Stomach (tissue), 4 donors: ENCODE measurements at regions not wholly inside any gene's neighbourhood (a gene's known extent, or its start where the extent isn't known, plus 50 kb on each side); places are given as distances from the start of the nearest gene placed in this dataset.

Experiments used
- POLR2A ChIP-seq, 4 donors: fragments of 450-650 bp; IDR thresholded peaks; one replicate each; pipeline ENCODE4 v1.6.1; 2016; ENCODE audit warnings: antibody characterized with exemption in 4 of 4, control low read depth in 2 of 4, mild to moderate bottlenecking in 1 of 4, moderate library complexity in 1 of 4
- TF ChIP-seq, protein P1 (sequence below), 7 experiments: fragments of 450-650 bp in 4 of 7; fragments of 200-600 bp in 3 of 7; sonication (generic) in 3 of 7; IDR thresholded peaks; one replicate each; pipeline ENCODE4 v1.5.1; 2016 to 2019; ENCODE audit warnings: antibody characterized with exemption in 7 of 7, control low read depth in 2 of 7, mild to moderate bottlenecking in 1 of 7

GRCh38 chr4:108337923-108338322 is 169.2 kb upstream of the LEF1 start:
- TF ChIP-seq, protein P1, sequence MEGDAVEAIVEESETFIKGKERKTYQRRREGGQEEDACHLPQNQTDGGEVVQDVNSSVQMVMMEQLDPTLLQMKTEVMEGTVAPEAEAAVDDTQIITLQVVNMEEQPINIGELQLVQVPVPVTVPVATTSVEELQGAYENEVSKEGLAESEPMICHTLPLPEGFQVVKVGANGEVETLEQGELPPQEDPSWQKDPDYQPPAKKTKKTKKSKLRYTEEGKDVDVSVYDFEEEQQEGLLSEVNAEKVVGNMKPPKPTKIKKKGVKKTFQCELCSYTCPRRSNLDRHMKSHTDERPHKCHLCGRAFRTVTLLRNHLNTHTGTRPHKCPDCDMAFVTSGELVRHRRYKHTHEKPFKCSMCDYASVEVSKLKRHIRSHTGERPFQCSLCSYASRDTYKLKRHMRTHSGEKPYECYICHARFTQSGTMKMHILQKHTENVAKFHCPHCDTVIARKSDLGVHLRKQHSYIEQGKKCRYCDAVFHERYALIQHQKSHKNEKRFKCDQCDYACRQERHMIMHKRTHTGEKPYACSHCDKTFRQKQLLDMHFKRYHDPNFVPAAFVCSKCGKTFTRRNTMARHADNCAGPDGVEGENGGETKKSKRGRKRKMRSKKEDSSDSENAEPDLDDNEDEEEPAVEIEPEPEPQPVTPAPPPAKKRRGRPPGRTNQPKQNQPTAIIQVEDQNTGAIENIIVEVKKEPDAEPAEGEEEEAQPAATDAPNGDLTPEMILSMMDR (IDR thresholded peaks at IDR 0.05): no peak
- no peak for TF ChIP-seq POLR2A (IDR thresholded peaks at IDR 0.05)
